GM21786 (cell line): ENCODE measurements at regions not wholly inside any gene's neighbourhood (a gene's known extent, or its start where the extent isn't known, plus 50 kb on each side); places are given as distances from the start of the nearest gene placed in this dataset.

Source experiments
- ATAC-seq: cut with Tn5 transposase; IDR thresholded peaks from one replicate; pipeline ENCODE4 v1.9.1; 2021; ENCODE audit not compliant: unreplicated experiment

GRCh38 chr1:65741993-65742392 lies 50.7 kb upstream of the PDE4B start:
- no peak for ATAC-seq
